Activated CD4-positive, alpha-beta memory T cell treated with anti-CD3 and anti-CD28 coated beads for 36 hours (primary cell): ENCODE measurements at regions not wholly inside any gene's neighbourhood (a gene's known extent, or its start where the extent isn't known, plus 50 kb on each side); places are given as distances from the start of the nearest gene placed in this dataset.
"Not testable (repeated sequence)": the region's sequence is repeated elsewhere in the genome, so short reads cannot be mapped to it uniquely, and the experiment has no call there.

ENCODE experiments used
- CTCF ChIA-PET: fragments of 350-600 bp; sonication (Branson Sonifier 250); formaldehyde crosslinking; loops from one replicate; lab custom pipeline; 2021; ENCODE audit warnings: antibody characterized with exemption, inconsistent platforms; lab: Charles Lee
- POLR2A ChIA-PET: fragments of 350-600 bp; sonication (Branson Sonifier 250); formaldehyde crosslinking; loops from one replicate; lab custom pipeline; 2021; ENCODE audit warnings: antibody characterized with exemption; lab: Charles Lee
- DNase-seq: peaks from one replicate; pipeline ENCODE4 v3.0.0-alpha.2; 2020
- H3K27ac Mint-ChIP-seq: one replicate; pipeline ENCODE4 v1.8.0; 2021; ENCODE audit warnings: mixed read lengths
- H3K27me3 Mint-ChIP-seq: one replicate; pipeline ENCODE4 v1.8.0; 2021; ENCODE audit warnings: mixed read lengths
- H3K36me3 Mint-ChIP-seq: one replicate; pipeline ENCODE4 v1.8.0; 2021; ENCODE audit warnings: mixed read lengths
- H3K4me1 Mint-ChIP-seq: one replicate; pipeline ENCODE4 v1.8.0; 2021; ENCODE audit warnings: low read depth, mixed read lengths
- H3K4me3 Mint-ChIP-seq: one replicate; pipeline ENCODE4 v1.8.0; 2021; ENCODE audit warnings: mild to moderate bottlenecking, mixed read lengths
- H3K9me3 Mint-ChIP-seq: one replicate; pipeline ENCODE4 v1.8.0; 2021; ENCODE audit warnings: mixed read lengths
- intact Hi-C: fragments of 100-400 bp; cut with micrococcal nuclease; formaldehyde crosslinking; loops from one replicate; pipeline ENCODE4 v1.15.1; 2023

DNA sequence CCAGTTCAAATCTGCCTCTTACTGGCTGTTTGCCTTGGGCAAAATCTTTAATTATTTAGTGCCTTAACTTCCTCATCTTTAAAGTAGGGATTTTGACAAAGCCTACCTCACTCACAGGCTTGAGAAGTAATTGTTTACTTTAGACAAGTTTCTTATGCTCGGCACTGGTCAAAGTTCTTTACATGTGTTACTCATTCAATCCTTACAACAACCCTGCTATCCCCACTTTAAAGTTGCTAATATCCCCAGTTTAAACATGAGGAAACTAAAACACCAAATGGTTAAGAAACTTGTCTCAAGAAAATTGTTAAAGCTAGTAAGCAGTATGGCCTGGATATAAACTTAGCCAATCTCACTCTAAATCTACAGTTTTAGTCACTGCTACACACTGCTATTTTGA lies 204.0 kb upstream of the AVPR1A start:
- intact Hi-C loops: no loop called here
- POLR2A ChIA-PET: no interaction called here
- CTCF ChIA-PET: interaction anchor here (0.6 kb wide), 1 partner anchor 237 kb away, joined by 3 read pairs; no protein-coding TSS in a partner anchor
- no peaks in the 10 kb centered on the region for H3K4me1 Mint-ChIP-seq
- no peaks in the 10 kb centered on the region for H3K27me3 Mint-ChIP-seq
- DNase-seq: no peak
- H3K36me3 Mint-ChIP-seq: no peaks in the 10 kb centered on the region
- no peak overlapping the region for H3K27ac Mint-ChIP-seq
- H3K9me3 Mint-ChIP-seq: no peaks in the 10 kb centered on the region
- no peak overlapping the region for H3K4me3 Mint-ChIP-seq

DNA sequence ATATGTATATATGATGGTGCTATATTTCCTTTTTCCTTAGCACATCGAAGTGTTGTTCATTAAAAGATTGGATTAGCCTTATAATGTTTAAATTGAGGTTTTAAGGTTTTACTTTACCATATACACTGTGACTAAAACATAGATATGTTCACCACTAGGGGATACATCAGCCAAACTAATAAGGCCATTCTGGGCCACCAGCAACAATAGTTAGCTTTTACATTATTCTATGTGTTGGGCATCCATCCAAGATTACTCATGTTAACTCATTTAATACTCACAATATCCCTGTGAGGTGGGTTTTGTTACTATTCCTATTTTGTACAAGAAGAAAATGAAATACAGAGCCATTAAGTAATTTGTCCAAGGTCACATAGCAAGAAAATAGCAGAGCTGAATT lies 202.6 kb upstream of the AVPR1A start:
- intact Hi-C loops: no loop called here
- no peaks in the 10 kb centered on the region for H3K9me3 Mint-ChIP-seq
- DNase-seq: no peak
- no peaks in the 10 kb centered on the region for H3K27me3 Mint-ChIP-seq
- H3K36me3 Mint-ChIP-seq: no peaks in the 10 kb centered on the region
- no peaks in the 10 kb centered on the region for H3K4me1 Mint-ChIP-seq
- no peak overlapping the region for H3K4me3 Mint-ChIP-seq
- H3K27ac Mint-ChIP-seq: no peak overlapping the region
- ChIA-PET POLR2A (no interaction called here), CTCF (no interaction called here)

DNA sequence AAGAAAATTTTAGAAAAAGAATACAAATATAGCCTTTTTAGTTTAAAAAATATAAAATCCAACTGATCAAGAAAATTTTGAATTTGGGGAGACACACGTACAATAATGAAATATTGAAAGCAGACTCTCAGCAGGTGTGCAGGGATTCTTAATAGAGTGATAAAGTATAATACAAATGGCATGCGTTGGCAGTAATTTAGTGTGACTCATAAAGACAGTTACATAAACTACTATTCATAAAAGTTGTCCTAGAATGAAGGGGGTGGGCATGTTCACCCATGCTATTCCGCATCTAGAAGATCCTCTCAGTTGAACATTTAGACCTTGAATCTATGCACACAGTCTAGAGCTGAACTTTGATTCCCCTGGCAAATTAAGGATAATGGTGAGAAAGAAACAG lies 200.4 kb upstream of the AVPR1A start:
- Mint-ChIP-seq H3K4me3 (no peak overlapping the region), H3K4me1 (no peaks in the 10 kb centered on the region), H3K27ac (no peak overlapping the region), H3K9me3 (no peaks in the 10 kb centered on the region), H3K27me3 (no peaks in the 10 kb centered on the region), H3K36me3 (no peaks in the 10 kb centered on the region)
- intact Hi-C loops: no loop called here
- POLR2A ChIA-PET: no interaction called here
- CTCF ChIA-PET: no interaction called here
- no peak for DNase-seq

DNA sequence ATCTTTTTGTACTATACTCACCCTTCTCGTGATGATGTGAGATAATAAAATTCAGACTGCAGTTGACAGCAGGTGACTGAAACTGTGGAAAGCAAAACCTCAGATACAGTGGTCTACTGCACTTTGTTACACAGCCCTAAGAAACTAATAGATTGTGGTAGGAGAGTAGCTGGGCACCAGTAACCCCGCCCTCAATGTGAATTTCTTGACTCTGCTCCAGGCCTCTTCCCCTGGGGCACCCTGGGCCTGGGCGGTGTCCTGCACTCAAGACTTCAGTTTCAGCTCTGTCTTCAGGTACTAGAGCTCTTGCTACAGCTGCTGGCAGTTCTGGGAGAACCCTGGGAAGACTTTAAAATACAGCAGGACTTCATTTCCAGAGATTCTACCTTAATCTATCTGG lies 197.6 kb upstream of the AVPR1A start:
- CTCF ChIA-PET: interaction anchor here (0.7 kb wide), 1 partner anchor 18 kb away, joined by 3 read pairs; no protein-coding TSS in a partner anchor
- intact Hi-C loops: no loop called here

DNA sequence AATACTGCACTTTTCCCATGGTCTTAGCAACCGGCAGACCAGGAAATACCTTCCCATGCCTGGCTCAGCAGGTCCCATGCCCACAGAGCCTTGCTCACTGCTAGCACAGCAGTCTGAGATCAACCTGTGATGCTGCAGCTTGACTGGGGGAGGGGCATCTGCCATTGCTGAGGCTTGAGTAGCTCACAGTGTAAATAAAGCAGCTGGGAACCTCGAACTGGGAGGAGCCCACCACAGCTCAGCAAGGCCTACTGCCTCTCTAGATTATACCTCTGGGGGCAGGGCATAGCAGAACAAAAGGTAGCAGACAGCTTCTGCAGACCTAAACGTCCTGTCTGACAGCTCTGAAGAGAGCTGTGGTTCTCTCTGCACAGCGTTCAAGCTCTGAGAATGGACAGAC lies 186.2 kb upstream of the AVPR1A start:
- DNase-seq, H3K4me1 Mint-ChIP-seq, H3K27ac Mint-ChIP-seq, H3K36me3 Mint-ChIP-seq, H3K4me3 Mint-ChIP-seq, POLR2A ChIA-PET, CTCF ChIA-PET, intact Hi-C loops, H3K27me3 Mint-ChIP-seq: not testable (repeated sequence)
- peaks cover 25% of the 10 kb centered on the region for H3K9me3 Mint-ChIP-seq

More for the DNA sequence above, 197.6 kb upstream of the AVPR1A start:
- H3K27me3 Mint-ChIP-seq: no peaks in the 10 kb centered on the region
- no peak overlapping the region for H3K27ac Mint-ChIP-seq
- H3K9me3 Mint-ChIP-seq: no peaks in the 10 kb centered on the region
- no peaks in the 10 kb centered on the region for H3K4me1 Mint-ChIP-seq
- H3K4me3 Mint-ChIP-seq: no peak overlapping the region
- H3K36me3 Mint-ChIP-seq: no peaks in the 10 kb centered on the region
- POLR2A ChIA-PET: no interaction called here
- DNase-seq: no peak

DNA sequence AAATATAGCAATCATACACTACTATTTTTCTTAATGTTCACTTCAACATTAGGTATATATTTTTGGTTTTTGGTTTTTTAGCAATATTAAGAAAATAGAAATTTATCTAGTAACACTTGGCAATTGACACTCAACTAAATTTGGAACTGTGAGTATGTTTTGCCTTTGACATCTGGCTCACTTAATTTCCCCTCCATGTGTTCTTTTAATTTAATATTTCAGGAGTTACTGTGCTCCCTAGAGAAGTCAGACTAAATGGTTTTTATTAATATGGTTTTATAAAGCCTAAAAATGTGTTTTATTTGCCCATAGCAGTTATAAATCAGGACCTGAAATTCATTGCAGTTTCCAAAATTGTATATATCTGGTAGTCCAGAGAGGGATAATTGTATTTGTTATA lies 175.3 kb upstream of the AVPR1A start:
- no peaks in the 10 kb centered on the region for H3K36me3 Mint-ChIP-seq
- H3K4me1 Mint-ChIP-seq: no peaks in the 10 kb centered on the region
- DNase-seq: no peak
- H3K27me3 Mint-ChIP-seq: no peaks in the 10 kb centered on the region
- ChIA-PET CTCF (no interaction called here), POLR2A (no interaction called here)
- H3K9me3 Mint-ChIP-seq: no peaks in the 10 kb centered on the region
- H3K27ac Mint-ChIP-seq: no peak overlapping the region
- intact Hi-C loops: no loop called here
- no peak overlapping the region for H3K4me3 Mint-ChIP-seq

DNA sequence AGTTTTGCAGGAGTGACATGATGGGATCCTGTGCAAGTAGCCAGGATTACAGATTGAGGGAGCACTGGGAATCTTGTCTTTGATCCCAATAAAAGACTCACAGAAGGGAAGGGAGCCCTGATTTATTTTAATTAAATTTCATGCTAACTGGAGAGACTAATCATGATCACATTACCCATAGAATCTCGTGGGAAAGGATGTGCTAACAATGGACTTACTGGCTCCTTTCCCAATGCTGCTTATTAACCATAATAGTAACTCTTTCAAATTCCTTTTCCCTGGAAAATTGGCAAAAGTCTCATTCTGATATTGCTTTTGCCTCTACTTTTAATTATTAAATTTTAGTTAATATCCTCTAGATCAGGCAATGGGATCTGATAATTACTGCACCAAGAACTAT lies 174.8 kb upstream of the AVPR1A start:
- intact Hi-C loops: no loop called here
- Mint-ChIP-seq H3K27me3 (no peaks in the 10 kb centered on the region), H3K27ac (no peak overlapping the region), H3K4me3 (no peak overlapping the region), H3K36me3 (no peaks in the 10 kb centered on the region), H3K9me3 (no peaks in the 10 kb centered on the region), H3K4me1 (no peaks in the 10 kb centered on the region)
- no peak for DNase-seq
- POLR2A ChIA-PET: no interaction called here
- CTCF ChIA-PET: no interaction called here

DNA sequence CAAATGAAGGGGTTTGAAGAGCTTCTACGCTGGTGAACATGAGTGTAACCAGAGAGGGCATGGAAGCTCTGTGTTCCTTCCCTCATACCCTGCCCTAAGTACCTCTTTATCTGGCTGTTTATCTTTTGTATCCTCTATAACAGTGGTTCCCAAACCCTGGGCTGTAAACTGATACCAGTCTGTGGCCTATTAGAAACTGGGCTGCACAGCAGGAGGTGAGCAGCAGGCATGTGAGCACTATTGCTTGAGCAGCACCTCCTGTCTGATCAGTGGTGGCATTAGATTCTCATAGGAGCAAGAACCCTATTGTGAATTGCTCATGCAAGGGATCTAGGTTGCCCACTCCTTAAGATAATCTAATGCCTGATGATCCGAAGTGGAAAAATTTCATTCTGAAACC lies 172.9 kb upstream of the AVPR1A start:
- Mint-ChIP-seq H3K27me3 (no peaks in the 10 kb centered on the region), H3K27ac (no peak overlapping the region), H3K36me3 (no peaks in the 10 kb centered on the region), H3K4me1 (no peaks in the 10 kb centered on the region), H3K4me3 (no peak overlapping the region), H3K9me3 (no peaks in the 10 kb centered on the region)
- no peak for DNase-seq
- CTCF ChIA-PET: no interaction called here
- intact Hi-C loops: no loop called here
- POLR2A ChIA-PET: no interaction called here

DNA sequence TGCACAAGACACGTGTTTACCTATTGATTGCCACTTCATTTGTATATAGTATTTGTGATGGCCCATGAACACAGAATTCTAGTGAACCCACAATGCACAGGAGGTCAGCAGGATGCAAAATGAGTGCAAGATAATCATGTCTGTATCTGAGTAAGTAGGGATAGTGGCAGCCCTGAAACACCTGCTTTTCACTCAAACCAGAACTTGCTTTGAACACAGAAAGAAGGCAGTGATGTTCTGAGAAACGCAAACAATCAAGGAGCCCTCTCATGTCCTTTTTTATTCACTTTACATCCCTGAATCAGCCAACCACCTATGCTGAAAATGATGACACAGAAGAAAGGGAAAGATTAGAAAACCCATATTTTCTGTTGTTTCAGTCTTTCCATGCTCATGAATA lies 170.4 kb upstream of the AVPR1A start:
- no peaks in the 10 kb centered on the region for H3K4me1 Mint-ChIP-seq
- ChIA-PET CTCF (no interaction called here), POLR2A (no interaction called here)
- intact Hi-C loops: no loop called here
- H3K4me3 Mint-ChIP-seq: no peak overlapping the region
- H3K27ac Mint-ChIP-seq: no peak overlapping the region
- DNase-seq: no peak
- no peaks in the 10 kb centered on the region for H3K9me3 Mint-ChIP-seq
- no peaks in the 10 kb centered on the region for H3K27me3 Mint-ChIP-seq
- no peaks in the 10 kb centered on the region for H3K36me3 Mint-ChIP-seq

DNA sequence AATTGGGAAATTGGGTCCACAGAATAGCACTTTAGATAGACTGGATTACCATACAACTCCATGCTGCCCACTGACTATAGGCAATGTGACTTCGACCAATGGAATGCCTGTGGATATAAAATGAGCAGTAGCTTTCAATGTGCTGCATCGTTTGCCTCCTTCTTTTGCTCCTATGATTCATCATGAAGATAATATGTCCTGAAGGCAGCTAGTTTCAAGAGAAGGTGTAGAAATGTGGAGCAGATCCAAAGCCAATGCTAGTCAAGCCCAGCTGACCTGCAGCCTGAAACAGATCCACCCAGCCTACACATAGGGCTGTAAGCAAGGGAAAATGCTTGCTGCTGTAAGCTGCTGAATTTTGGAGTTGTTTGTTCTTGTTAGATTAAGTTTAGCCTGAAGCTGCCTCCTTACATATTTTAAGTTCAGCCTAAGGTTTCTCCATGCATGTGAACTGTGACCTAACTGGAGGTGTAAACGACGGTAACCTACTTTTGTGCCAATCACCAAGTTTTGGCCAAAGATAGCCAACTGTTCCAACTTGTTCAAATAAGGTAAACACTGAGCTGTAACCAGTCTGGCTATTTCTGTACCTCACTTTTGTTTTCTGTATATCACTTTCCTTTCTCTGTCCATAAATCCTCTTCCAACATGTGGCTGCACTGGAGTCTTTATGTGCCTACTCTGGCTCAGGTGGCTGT lies 169.1 kb upstream of the AVPR1A start:
- no peaks in the 10 kb centered on the region for H3K9me3 Mint-ChIP-seq
- no peak for DNase-seq
- H3K27me3 Mint-ChIP-seq: no peaks in the 10 kb centered on the region
- H3K36me3 Mint-ChIP-seq: no peaks in the 10 kb centered on the region
- intact Hi-C loops: no loop called here
- H3K4me3 Mint-ChIP-seq: no peak overlapping the region
- H3K4me1 Mint-ChIP-seq: no peaks in the 10 kb centered on the region
- ChIA-PET CTCF (no interaction called here), POLR2A (no interaction called here)
- H3K27ac Mint-ChIP-seq: no peak overlapping the region

DNA sequence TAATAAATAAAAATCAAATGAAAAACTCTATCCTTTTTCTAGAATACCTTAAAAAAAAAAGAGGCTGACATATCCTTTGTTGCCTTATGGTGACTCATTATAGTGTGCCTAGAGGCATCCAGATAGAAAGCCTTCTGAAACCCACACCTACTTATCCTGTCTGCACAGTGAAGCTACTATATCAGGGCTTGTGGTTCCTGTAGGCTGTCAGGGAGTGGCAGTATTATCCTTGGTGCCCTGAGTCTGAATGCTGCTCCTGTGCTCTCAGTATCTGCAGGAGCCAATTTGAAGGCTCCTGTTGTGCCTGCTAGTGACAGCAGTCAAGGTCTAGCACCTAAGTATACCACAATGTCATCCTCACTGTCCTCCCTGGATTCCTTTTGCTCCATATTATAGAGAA lies 168.4 kb upstream of the AVPR1A start:
- no peak overlapping the region for H3K4me3 Mint-ChIP-seq
- no peak for DNase-seq
- intact Hi-C loops: no loop called here
- no peaks in the 10 kb centered on the region for H3K27me3 Mint-ChIP-seq
- no peak overlapping the region for H3K27ac Mint-ChIP-seq
- ChIA-PET CTCF (no interaction called here), POLR2A (no interaction called here)
- H3K36me3 Mint-ChIP-seq: no peaks in the 10 kb centered on the region
- no peaks in the 10 kb centered on the region for H3K4me1 Mint-ChIP-seq
- H3K9me3 Mint-ChIP-seq: no peaks in the 10 kb centered on the region

DNA sequence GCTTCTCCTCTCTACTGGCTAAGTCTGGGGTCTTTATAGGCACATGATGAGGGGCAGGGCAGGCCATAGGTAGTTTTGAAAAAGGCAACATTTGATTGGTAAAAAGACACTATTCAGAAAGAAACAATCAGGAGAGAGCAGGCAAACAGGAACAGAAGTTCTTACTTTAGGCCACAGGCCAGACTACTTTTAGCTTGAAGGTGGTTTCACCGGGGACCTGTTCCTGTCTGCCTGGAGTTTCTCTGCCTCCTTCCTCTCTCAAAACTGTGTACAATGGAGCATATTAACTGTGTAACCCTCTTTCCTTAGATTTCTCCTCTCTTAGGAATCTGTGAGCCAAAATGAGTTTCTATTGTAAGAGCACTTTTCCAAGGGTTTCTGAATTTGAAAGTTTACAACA lies 167.9 kb upstream of the AVPR1A start:
- H3K4me1 Mint-ChIP-seq: no peaks in the 10 kb centered on the region
- H3K9me3 Mint-ChIP-seq: no peaks in the 10 kb centered on the region
- H3K36me3 Mint-ChIP-seq: no peaks in the 10 kb centered on the region
- no peak overlapping the region for H3K4me3 Mint-ChIP-seq
- CTCF ChIA-PET: no interaction called here
- intact Hi-C loops: no loop called here
- H3K27me3 Mint-ChIP-seq: no peaks in the 10 kb centered on the region
- DNase-seq: no peak
- H3K27ac Mint-ChIP-seq: no peak overlapping the region
- POLR2A ChIA-PET: no interaction called here

DNA sequence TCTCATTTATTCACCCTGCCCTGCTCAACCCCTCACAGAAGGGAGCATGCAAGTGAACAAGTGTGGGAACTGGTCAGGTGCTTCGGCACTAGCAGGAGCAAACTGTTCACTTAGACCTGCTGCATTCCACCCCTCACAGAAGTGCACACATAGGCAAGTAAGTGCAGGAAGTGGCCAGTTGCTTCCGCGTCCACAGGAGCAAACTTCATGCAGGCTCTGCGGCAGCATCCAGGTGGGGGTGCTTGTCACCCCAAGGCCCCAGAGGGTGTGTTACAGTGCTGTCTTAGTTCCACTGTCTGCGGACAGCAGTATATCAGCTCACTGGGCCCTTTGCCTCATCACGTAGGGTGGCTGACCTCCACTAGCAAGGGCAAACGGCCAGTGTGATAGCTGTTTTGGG lies 167.3 kb upstream of the AVPR1A start:
- Mint-ChIP-seq H3K27ac (no peak overlapping the region), H3K4me3 (no peak overlapping the region)
- no peak for DNase-seq

More for the DNA sequence above, 167.3 kb upstream of the AVPR1A start:
- Mint-ChIP-seq H3K36me3 (no peaks in the 10 kb centered on the region), H3K27me3 (no peaks in the 10 kb centered on the region), H3K9me3 (no peaks in the 10 kb centered on the region), H3K4me1 (no peaks in the 10 kb centered on the region)
- intact Hi-C loops: no loop called here
- POLR2A ChIA-PET: no interaction called here
- CTCF ChIA-PET: no interaction called here
